Activated naive CD4-positive, alpha-beta T cell treated with anti-CD3 and anti-CD28 coated beads for 36 hours (primary cell): ENCODE measurements at regions not wholly inside any gene's neighbourhood (a gene's known extent, or its start where the extent isn't known, plus 50 kb on each side); places are given as distances from the start of the nearest gene placed in this dataset.

Source experiments
- CTCF ChIA-PET: fragments of 350-600 bp; sonication (Branson Sonifier 250); formaldehyde crosslinking; loops from one replicate; lab custom pipeline; 2021; ENCODE audit warnings: antibody characterized with exemption; lab: Charles Lee
- DNase-seq: peaks from one replicate; pipeline ENCODE4 v3.0.0-alpha.2; 2020
- H3K27ac Mint-ChIP-seq: one replicate; pipeline ENCODE4 v1.8.0; 2021; ENCODE audit warnings: mild to moderate bottlenecking, mixed read lengths
- H3K27me3 Mint-ChIP-seq: one replicate; pipeline ENCODE4 v1.8.0; 2021; ENCODE audit warnings: low read depth, mixed read lengths
- H3K36me3 Mint-ChIP-seq: one replicate; pipeline ENCODE4 v1.8.0; 2021; ENCODE audit warnings: low read depth, mixed read lengths
- H3K4me1 Mint-ChIP-seq: one replicate; pipeline ENCODE4 v1.8.0; 2021; ENCODE audit warnings: low read depth, mixed read lengths
- H3K4me3 Mint-ChIP-seq: one replicate; pipeline ENCODE4 v1.8.0; 2021; ENCODE audit warnings: mild to moderate bottlenecking, moderate library complexity, mixed read lengths
- H3K9me3 Mint-ChIP-seq: one replicate; pipeline ENCODE4 v1.8.0; 2021; ENCODE audit warnings: mixed read lengths
- intact Hi-C: fragments of 100-400 bp; cut with micrococcal nuclease; formaldehyde crosslinking; loops from one replicate; pipeline ENCODE4 v1.15.1; 2023

DNA sequence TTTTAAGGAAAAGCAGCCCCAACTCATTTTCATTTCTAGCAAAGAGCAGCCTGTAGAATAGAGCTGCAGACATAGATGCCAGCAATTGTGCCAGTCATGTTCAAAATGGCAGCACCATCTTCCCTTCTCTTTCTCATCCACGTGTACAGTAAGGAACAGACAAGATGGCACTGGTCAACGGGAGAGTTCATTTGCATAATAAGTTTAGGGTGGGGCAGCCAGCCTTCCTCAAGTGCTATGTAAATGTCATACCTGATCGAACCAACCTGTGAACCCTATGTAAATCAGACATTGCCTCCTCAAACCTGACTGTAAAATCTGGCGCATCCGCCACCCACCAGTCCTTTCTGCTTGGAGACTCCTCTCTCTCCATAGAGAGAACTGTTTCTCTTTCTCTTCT lies 150.0 kb upstream of the CDH13 start:
- Mint-ChIP-seq H3K27ac (no peak overlapping the region), H3K9me3 (peaks cover 2% of the 10 kb centered on the region), H3K4me3 (no peak overlapping the region), H3K36me3 (no peaks in the 10 kb centered on the region), H3K27me3 (peaks cover under 1% of the 10 kb centered on the region), H3K4me1 (no peaks in the 10 kb centered on the region)
- CTCF ChIA-PET = no interaction called here
- intact Hi-C loops = no loop called here
- DNase-seq = no peak

- Mint-ChIP-seq H3K4me3 (no peak overlapping the region), H3K36me3 (no peaks in the 10 kb centered on the region), H3K9me3 (peaks cover 4% of the 10 kb centered on the region), H3K4me1 (no peaks in the 10 kb centered on the region), H3K27me3 (peaks cover 2% of the 10 kb centered on the region), H3K27ac (no peak overlapping the region)
- no peak for DNase-seq
- intact Hi-C loops = no loop called here
- CTCF ChIA-PET = interaction anchor here (0.5 kb wide), 1 partner anchor 1353 kb away, joined by 3 read pairs; no protein-coding TSS in a partner anchor
Measured at GRCh38 chr16:82470620-82471152, 156.1 kb upstream of the CDH13 start.

GRCh38 chr16:82470016-82470415 lies 156.8 kb upstream of the CDH13 start:
- CTCF ChIA-PET = interaction anchor here (0.5 kb wide), 1 partner anchor 1354 kb away, joined by 3 read pairs; no protein-coding TSS in a partner anchor
- Mint-ChIP-seq H3K9me3 (peaks cover 4% of the 10 kb centered on the region), H3K27ac (no peak overlapping the region), H3K36me3 (no peaks in the 10 kb centered on the region), H3K27me3 (peaks cover 2% of the 10 kb centered on the region), H3K4me3 (no peak overlapping the region), H3K4me1 (no peaks in the 10 kb centered on the region)
- intact Hi-C loops = no loop called here
- DNase-seq = no peak

DNA sequence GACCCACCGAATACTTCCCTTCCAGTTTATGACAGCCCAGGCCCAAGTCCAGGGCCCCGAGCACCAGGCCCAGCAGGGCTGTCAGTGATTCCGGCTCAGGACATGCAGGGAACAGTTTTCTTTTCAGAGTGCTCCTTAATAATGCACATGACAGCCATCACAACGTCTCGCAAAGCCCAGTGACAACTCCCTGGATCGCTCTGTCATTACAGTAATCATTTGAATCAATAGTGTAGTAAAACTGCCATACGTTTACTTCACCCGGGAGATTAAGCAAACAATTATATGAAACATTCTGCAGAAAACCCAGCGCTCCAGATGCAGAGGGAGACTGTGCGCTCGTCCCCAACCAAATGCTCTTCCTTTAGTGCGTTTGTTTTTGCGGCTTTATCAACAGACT lies 162.6 kb upstream of the CDH13 start:
- intact Hi-C loops = no loop called here
- no peak for DNase-seq
- Mint-ChIP-seq H3K4me3 (no peak overlapping the region), H3K4me1 (no peaks in the 10 kb centered on the region), H3K27ac (no peak overlapping the region), H3K27me3 (peaks cover 12% of the 10 kb centered on the region), H3K9me3 (peaks cover 2% of the 10 kb centered on the region), H3K36me3 (no peaks in the 10 kb centered on the region)
- CTCF ChIA-PET = no interaction called here

GRCh38 chr16:82460766-82461165 lies 166.0 kb upstream of the CDH13 start:
- Mint-ChIP-seq H3K27me3 (peaks cover 23% of the 10 kb centered on the region), H3K27ac (no peak overlapping the region), H3K4me1 (no peaks in the 10 kb centered on the region), H3K9me3 (no peaks in the 10 kb centered on the region), H3K36me3 (no peaks in the 10 kb centered on the region), H3K4me3 (no peak overlapping the region)
- DNase-seq = no peak
- intact Hi-C loops = no loop called here
- CTCF ChIA-PET = no interaction called here

- no peaks in the 10 kb centered on the region for H3K36me3 Mint-ChIP-seq
- no peaks in the 10 kb centered on the region for H3K9me3 Mint-ChIP-seq
- no peaks in the 10 kb centered on the region for H3K4me1 Mint-ChIP-seq
- DNase-seq = no peak
- CTCF ChIA-PET = no interaction called here
- intact Hi-C loops = no loop called here
- peaks cover 23% of the 10 kb centered on the region for H3K27me3 Mint-ChIP-seq
- no peak overlapping the region for H3K27ac Mint-ChIP-seq
- no peak overlapping the region for H3K4me3 Mint-ChIP-seq
Measured at GRCh38 chr16:82459580-82460256, 167.1 kb upstream of the CDH13 start.

DNA sequence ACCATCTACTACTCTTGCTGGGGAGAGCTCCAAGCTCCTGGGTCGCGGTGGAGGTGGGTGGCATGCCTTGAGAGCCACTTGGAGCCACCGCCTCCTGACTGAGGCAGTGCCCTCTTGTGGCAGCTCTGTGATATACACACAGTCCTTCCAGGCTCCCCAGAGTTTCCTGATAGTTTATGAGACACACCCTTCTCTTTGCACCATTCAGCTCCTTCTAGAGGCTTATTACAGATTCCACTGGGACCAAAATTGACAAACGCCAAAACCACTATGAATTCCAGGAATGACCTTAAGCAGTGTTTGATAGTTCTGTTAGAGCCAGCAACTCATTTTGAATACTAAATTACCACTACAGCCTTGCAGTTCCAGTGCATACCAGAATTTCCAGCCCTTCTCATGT lies 170.1 kb upstream of the CDH13 start:
- H3K4me3 Mint-ChIP-seq = no peak overlapping the region
- no peaks in the 10 kb centered on the region for H3K9me3 Mint-ChIP-seq
- no peak overlapping the region for H3K27ac Mint-ChIP-seq
- intact Hi-C loops = loop anchor here (2.0 kb wide), 1 partner anchor 194 kb away; no protein-coding TSS in a partner anchor
- peaks cover 13% of the 10 kb centered on the region for H3K27me3 Mint-ChIP-seq
- CTCF ChIA-PET = interaction anchor here (0.6 to 3.8 kb wide), 7 partner anchors 45 to 985 kb away, joined by 3 to 29 read pairs (median 3); no protein-coding TSS in a partner anchor
- H3K4me1 Mint-ChIP-seq = no peaks in the 10 kb centered on the region
- no peaks in the 10 kb centered on the region for H3K36me3 Mint-ChIP-seq
- DNase-seq = peak; percentile 52

DNA sequence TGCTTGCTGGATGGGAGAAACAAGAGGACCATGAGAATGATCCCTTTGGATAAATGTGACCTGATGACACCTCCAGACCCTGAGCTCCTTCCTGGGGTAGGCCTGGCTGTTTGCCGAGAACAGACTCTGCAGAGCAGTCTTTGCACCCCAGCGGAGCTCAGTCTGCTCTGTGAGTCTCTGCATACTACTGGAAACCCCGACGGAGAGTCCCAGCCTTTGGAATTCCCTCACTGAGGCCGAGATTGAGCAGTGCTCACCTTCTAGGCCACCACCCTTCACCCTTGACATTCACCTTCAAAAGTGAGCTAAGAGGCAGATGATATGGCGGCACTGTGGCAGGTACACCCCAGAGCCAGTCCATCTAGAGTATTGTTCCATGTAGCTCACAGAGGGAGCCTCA lies 172.2 kb upstream of the CDH13 start:
- no peaks in the 10 kb centered on the region for H3K36me3 Mint-ChIP-seq
- no peaks in the 10 kb centered on the region for H3K4me1 Mint-ChIP-seq
- H3K27ac Mint-ChIP-seq = no peak overlapping the region
- no peak for DNase-seq
- intact Hi-C loops = no loop called here
- CTCF ChIA-PET = interaction anchor here (3.8 kb wide), 1 partner anchor 191 kb away, joined by 29 read pairs; no protein-coding TSS in a partner anchor
- peaks cover 11% of the 10 kb centered on the region for H3K27me3 Mint-ChIP-seq
- no peak overlapping the region for H3K4me3 Mint-ChIP-seq
- H3K9me3 Mint-ChIP-seq = no peaks in the 10 kb centered on the region

DNA sequence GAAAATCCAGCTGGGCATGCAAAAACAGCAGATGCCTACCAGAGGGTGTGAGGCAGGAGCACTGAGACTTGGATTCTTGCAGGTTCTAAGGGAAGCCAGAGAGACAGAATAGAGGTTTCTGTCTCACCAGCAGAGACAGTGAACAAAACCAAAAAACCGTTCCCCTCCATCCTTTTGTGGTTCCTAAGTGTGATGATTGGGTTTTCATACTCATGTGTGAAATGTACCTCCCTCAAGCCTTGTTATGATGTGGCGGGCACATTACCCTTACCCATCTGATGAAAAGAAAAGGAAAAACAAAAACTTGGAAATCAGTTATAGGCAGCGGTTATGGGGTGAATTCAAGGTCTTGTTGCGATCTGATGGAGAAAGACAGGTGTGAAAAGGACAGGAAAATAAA lies 172.6 kb upstream of the CDH13 start:
- CTCF ChIA-PET = interaction anchor here (3.8 kb wide), 1 partner anchor 190 kb away, joined by 29 read pairs; no protein-coding TSS in a partner anchor
- intact Hi-C loops = no loop called here
- Mint-ChIP-seq H3K4me3 (no peak overlapping the region), H3K36me3 (no peaks in the 10 kb centered on the region), H3K4me1 (no peaks in the 10 kb centered on the region), H3K27me3 (peaks cover 11% of the 10 kb centered on the region), H3K9me3 (peaks cover 2% of the 10 kb centered on the region), H3K27ac (no peak overlapping the region)
- DNase-seq = no peak

- no peaks in the 10 kb centered on the region for H3K4me1 Mint-ChIP-seq
- H3K4me3 Mint-ChIP-seq = no peak overlapping the region
- CTCF ChIA-PET = interaction anchor here (0.8 to 1.0 kb wide), 2 partner anchors 9 to 564 kb away, joined by 3 read pairs; no protein-coding TSS in a partner anchor
- DNase-seq = no peak
- H3K27me3 Mint-ChIP-seq = peaks cover 4% of the 10 kb centered on the region
- H3K36me3 Mint-ChIP-seq = no peaks in the 10 kb centered on the region
- H3K27ac Mint-ChIP-seq = no peak overlapping the region
- peaks cover 2% of the 10 kb centered on the region for H3K9me3 Mint-ChIP-seq
- intact Hi-C loops = no loop called here
Measured at GRCh38 chr16:82452004-82452756, 174.6 kb upstream of the CDH13 start.

- DNase-seq = no peak
- intact Hi-C loops = no loop called here
- Mint-ChIP-seq H3K4me3 (no peak overlapping the region), H3K9me3 (peaks cover 2% of the 10 kb centered on the region), H3K4me1 (no peaks in the 10 kb centered on the region), H3K27me3 (peaks cover under 1% of the 10 kb centered on the region), H3K36me3 (no peaks in the 10 kb centered on the region), H3K27ac (no peak overlapping the region)
- CTCF ChIA-PET = interaction anchor here (1.0 kb wide), 1 partner anchor 10 kb away, joined by 3 read pairs; no protein-coding TSS in a partner anchor
Measured at GRCh38 chr16:82451449-82451848, 175.3 kb upstream of the CDH13 start.

- CTCF ChIA-PET = no interaction called here
- H3K36me3 Mint-ChIP-seq = no peaks in the 10 kb centered on the region
- no peak overlapping the region for H3K4me3 Mint-ChIP-seq
- H3K4me1 Mint-ChIP-seq = no peaks in the 10 kb centered on the region
- no peak for DNase-seq
- H3K9me3 Mint-ChIP-seq = no peaks in the 10 kb centered on the region
- peaks cover 17% of the 10 kb centered on the region for H3K27me3 Mint-ChIP-seq
- intact Hi-C loops = no loop called here
- H3K27ac Mint-ChIP-seq = no peak overlapping the region
Measured at GRCh38 chr16:82440336-82440735, 186.4 kb upstream of the CDH13 start.
